A549 (cell line): ENCODE measurements at regions not wholly inside any gene's neighbourhood (a gene's known extent, or its start where the extent isn't known, plus 50 kb on each side); places are given as distances from the start of the nearest gene placed in this dataset.

Experiments
- CHD2 ChIP-seq: fragments of 150-350 bp; IDR thresholded peaks from 2 replicates; pipeline ENCODE4 v1.6.1; 2014; ENCODE audit warnings: low read length; ENCODE audit not compliant: partially characterized antibody
- CTCF ChIP-seq: fragments of >200 bp; sonication (Bioruptor Twin); formaldehyde crosslinking; IDR thresholded peaks from 3 replicates; pipeline ENCODE4 v1.5.1; 2016
- ELK1 ChIP-seq: fragments of 150-350 bp; IDR thresholded peaks from 2 replicates; pipeline ENCODE4 v1.6.1; 2014; ENCODE audit warnings: low read depth, mild to moderate bottlenecking, low read length
- EP300 ChIP-seq, 2 experiments: fragments of >200 bp; sonication (Bioruptor Twin); formaldehyde crosslinking; IDR thresholded peaks; 2 replicates in 1 of 2; 3 replicates in 1 of 2; pipeline ENCODE4 v1.6.1; 2016 to 2017
- FOSL2 ChIP-seq, 2 experiments: fragments of 450-650 bp in 1 of 2; fragments of >200 bp in 1 of 2; sonication (Bioruptor Twin) in 1 of 2; formaldehyde crosslinking; IDR thresholded peaks; 2 replicates each; pipeline versions ENCODE4 v1.5.0 to v1.6.1; 2016 to 2020; ENCODE audit warnings: mild to moderate bottlenecking in 1 of 2, moderate library complexity in 1 of 2
- HMGXB4 ChIP-seq: fragments of 250-450 bp; sonication (Bioruptor Pico); IDR thresholded peaks from 2 replicates; pipeline ENCODE4 v1.5.0; 2021; ENCODE audit warnings: mild to moderate bottlenecking, moderate library complexity, borderline replicate concordance
- JUNB ChIP-seq: fragments of >200 bp; sonication (Bioruptor Twin); formaldehyde crosslinking; IDR thresholded peaks from 2 replicates; pipeline ENCODE4 v1.6.1; 2016
- MAX ChIP-seq: IDR thresholded peaks from 2 replicates; pipeline ENCODE4 v1.6.1; 2012
- PBX3 ChIP-seq: IDR thresholded peaks from 2 replicates; pipeline ENCODE4 v1.6.1; 2012
- PHF8 ChIP-seq: fragments of 200-600 bp; sonication (generic); IDR thresholded peaks from 2 replicates; pipeline ENCODE4 v1.6.1; 2016; ENCODE audit warnings: low read depth, mild to moderate bottlenecking, antibody characterized with exemption, moderate library complexity, borderline replicate concordance
- POLR2A ChIP-seq: IDR thresholded peaks from 2 replicates; pipeline ENCODE4 v1.6.1; 2012; ENCODE audit warnings: mild to moderate bottlenecking, low read length
- RCOR1 ChIP-seq: fragments of 150-350 bp; IDR thresholded peaks from 2 replicates; pipeline ENCODE4 v1.6.1; 2014; ENCODE audit warnings: antibody characterized with exemption, low read length, low read depth
- REST ChIP-seq: fragments of 200-600 bp; sonication (generic); IDR thresholded peaks from 2 replicates; pipeline ENCODE4 v1.6.1; 2016; ENCODE audit warnings: antibody characterized with exemption, mild to moderate bottlenecking, moderate library complexity
- RNF2 ChIP-seq: fragments of 200-600 bp; sonication (generic); IDR thresholded peaks from 2 replicates; pipeline ENCODE4 v1.6.1; 2016; ENCODE audit warnings: low read depth, mild to moderate bottlenecking, antibody characterized with exemption, moderate library complexity, borderline replicate concordance

- TF ChIP-seq POLR2A (no peak), RNF2 (no peak), ELK1 (no peak), CTCF (no peak), REST (no peak), CHD2 (no peak), EP300 (IDR thresholded peaks at IDR 0.05) (no peak), RCOR1 (no peak), FOSL2 (IDR thresholded peaks at IDR 0.05) (no peak), FOSL2 (CRISPR knock-in tag; IDR thresholded peaks at IDR 0.05) (no peak), HMGXB4 (CRISPR knock-in tag) (no peak), PBX3 (no peak), PHF8 (no peak), JUNB (no peak), MAX (no peak)
These were observed 363.4 kb upstream of the ATP2B1 start for GRCh38 chr12:90071996-90072395.
